DND-41 (cell line): ENCODE measurements at regions not wholly inside any gene's neighbourhood (a gene's known extent, or its start where the extent isn't known, plus 50 kb on each side); places are given as distances from the start of the nearest gene placed in this dataset.

ENCODE experiments used
- ATAC-seq: fragments of 200-7000 bp; cut with Tn5 transposase; 3 replicates; pipeline ENCODE4 v1.9.1; 2021; ENCODE audit warnings: low read depth; ENCODE audit not compliant: insufficient read depth
- DNase-seq: peaks from one replicate; pipeline ENCODE4 v3.0.0-alpha.2; 2020
- H2AFZ ChIP-seq: 2 replicates; pipeline ENCODE4 v1.6.0; 2012; ENCODE audit warnings: low read depth, low read length
- H3K27ac ChIP-seq: 2 replicates; pipeline ENCODE4 v1.5.1; 2012; ENCODE audit warnings: low read length, inconsistent platforms
- H3K27me3 ChIP-seq: fragments of 200-600 bp; sonication (generic); 2 replicates; pipeline ENCODE4 v1.6.0; 2012; ENCODE audit warnings: low read length, mild to moderate bottlenecking, inconsistent platforms; ENCODE audit not compliant: insufficient read depth, poor library complexity
- H3K36me3 ChIP-seq: 2 replicates; pipeline ENCODE4 v1.5.1; 2012; ENCODE audit warnings: low read length, inconsistent platforms; ENCODE audit not compliant: insufficient read depth
- H3K4me1 ChIP-seq: 2 replicates; pipeline ENCODE4 v1.5.1; 2012; ENCODE audit warnings: mild to moderate bottlenecking, low read length; ENCODE audit not compliant: insufficient read depth
- H3K4me2 ChIP-seq: 2 replicates; pipeline ENCODE4 v1.6.0; 2012; ENCODE audit warnings: mild to moderate bottlenecking, moderate library complexity, low read length, inconsistent platforms; ENCODE audit not compliant: insufficient read depth
- H3K4me3 ChIP-seq, 2 experiments: fragments of 200-600 bp in 1 of 2; shearing (Covaris generic) in 1 of 2; 2 replicates each; pipeline ENCODE4 v1.5.1; 2012 to 2016; ENCODE audit warnings: inconsistent platforms in 2 of 2, low read length in 2 of 2, mild to moderate bottlenecking in 2 of 2, low read depth in 1 of 2, moderate library complexity in 1 of 2
- H3K79me2 ChIP-seq: 2 replicates; pipeline ENCODE4 v1.6.0; 2012; ENCODE audit warnings: low read length, inconsistent platforms; ENCODE audit not compliant: insufficient read depth
- H3K9ac ChIP-seq: 2 replicates; pipeline ENCODE4 v1.6.0; 2012; ENCODE audit warnings: low read depth, mild to moderate bottlenecking, inconsistent platforms, low read length, moderate library complexity
- H3K9me3 ChIP-seq: 2 replicates; pipeline ENCODE4 v1.5.1; 2012; ENCODE audit warnings: low read length, moderate library complexity, mild to moderate bottlenecking, inconsistent platforms; ENCODE audit not compliant: insufficient read depth, severe bottlenecking
- H4K20me1 ChIP-seq: 2 replicates; pipeline ENCODE4 v1.6.0; 2012; ENCODE audit warnings: low read length; ENCODE audit not compliant: insufficient read depth
- EZH2 ChIP-seq: IDR thresholded peaks from 3 replicates; pipeline ENCODE4 v1.6.1; 2012; ENCODE audit warnings: borderline replicate concordance, low read depth, mild to moderate bottlenecking, moderate library complexity, low read length, inconsistent platforms; ENCODE audit not compliant: severe bottlenecking
- TF ChIP-seq, protein P1 (sequence below): IDR thresholded peaks from 2 replicates; pipeline ENCODE4 v1.5.1; 2012; ENCODE audit warnings: borderline replicate concordance, low read length, moderate library complexity, mild to moderate bottlenecking; ENCODE audit not compliant: poor library complexity, severe bottlenecking; ENCODE audit errors: extremely low read depth

DNA sequence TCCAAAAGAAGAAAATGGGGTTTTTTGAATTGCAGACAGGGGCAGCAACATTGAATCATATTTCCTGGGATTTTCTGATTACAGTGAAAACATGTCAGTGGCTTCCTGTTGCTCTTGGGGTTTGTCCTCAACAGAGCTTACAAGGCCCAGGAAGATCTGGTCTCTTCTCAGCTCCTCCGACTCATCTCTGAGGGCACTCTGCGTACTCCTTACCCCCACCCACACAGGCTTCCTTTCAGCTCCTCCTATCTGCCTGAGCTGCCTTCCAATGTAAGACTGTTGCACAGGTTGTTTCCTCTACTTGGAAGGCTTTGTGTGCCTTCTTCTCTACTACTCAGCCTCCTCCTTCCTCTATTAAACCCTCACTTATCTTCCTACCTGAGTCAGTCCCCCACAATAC, 245.1 kb upstream of the MEF2C start:
- ATAC-seq (no peak), DNase-seq (no peak)
- no peaks in the 10 kb centered on the region for H3K36me3 ChIP-seq
- no peak overlapping the region for H3K4me3 ChIP-seq
- no peak overlapping the region for H3K9ac ChIP-seq
- H4K20me1 ChIP-seq, result no peaks in the 10 kb centered on the region
- H2AFZ ChIP-seq, result no peak overlapping the region
- H3K9me3 ChIP-seq, result no peaks in the 10 kb centered on the region
- no peaks in the 10 kb centered on the region for H3K4me1 ChIP-seq
- H3K27me3 ChIP-seq, result no peaks in the 10 kb centered on the region
- H3K27ac ChIP-seq, result no peak overlapping the region
- H3K79me2 ChIP-seq, result no peaks in the 10 kb centered on the region
- no peak overlapping the region for H3K4me2 ChIP-seq
- no peak for TF ChIP-seq EZH2
- TF ChIP-seq, protein P1, sequence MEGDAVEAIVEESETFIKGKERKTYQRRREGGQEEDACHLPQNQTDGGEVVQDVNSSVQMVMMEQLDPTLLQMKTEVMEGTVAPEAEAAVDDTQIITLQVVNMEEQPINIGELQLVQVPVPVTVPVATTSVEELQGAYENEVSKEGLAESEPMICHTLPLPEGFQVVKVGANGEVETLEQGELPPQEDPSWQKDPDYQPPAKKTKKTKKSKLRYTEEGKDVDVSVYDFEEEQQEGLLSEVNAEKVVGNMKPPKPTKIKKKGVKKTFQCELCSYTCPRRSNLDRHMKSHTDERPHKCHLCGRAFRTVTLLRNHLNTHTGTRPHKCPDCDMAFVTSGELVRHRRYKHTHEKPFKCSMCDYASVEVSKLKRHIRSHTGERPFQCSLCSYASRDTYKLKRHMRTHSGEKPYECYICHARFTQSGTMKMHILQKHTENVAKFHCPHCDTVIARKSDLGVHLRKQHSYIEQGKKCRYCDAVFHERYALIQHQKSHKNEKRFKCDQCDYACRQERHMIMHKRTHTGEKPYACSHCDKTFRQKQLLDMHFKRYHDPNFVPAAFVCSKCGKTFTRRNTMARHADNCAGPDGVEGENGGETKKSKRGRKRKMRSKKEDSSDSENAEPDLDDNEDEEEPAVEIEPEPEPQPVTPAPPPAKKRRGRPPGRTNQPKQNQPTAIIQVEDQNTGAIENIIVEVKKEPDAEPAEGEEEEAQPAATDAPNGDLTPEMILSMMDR, result no peak

- no peaks in the 10 kb centered on the region for H3K4me1 ChIP-seq
- H3K36me3 ChIP-seq, result no peaks in the 10 kb centered on the region
- no peak overlapping the region for H3K9ac ChIP-seq
- H3K4me3 ChIP-seq, result no peak overlapping the region
- H3K9me3 ChIP-seq, result no peaks in the 10 kb centered on the region
- H3K4me2 ChIP-seq, result no peak overlapping the region
- ATAC-seq (no peak), DNase-seq (no peak)
- no peaks in the 10 kb centered on the region for H3K79me2 ChIP-seq
- H3K27ac ChIP-seq, result no peak overlapping the region
- no peaks in the 10 kb centered on the region for H4K20me1 ChIP-seq
- H2AFZ ChIP-seq, result no peak overlapping the region
- H3K27me3 ChIP-seq, result no peaks in the 10 kb centered on the region
- TF ChIP-seq EZH2, result no peak
- TF ChIP-seq, protein P1, result no peak
These were observed 244.2 kb upstream of the MEF2C start for GRCh38 chr5:89127191-89127590.

- Histone ChIP-seq H3K4me3 (no peak overlapping the region), H3K9ac (no peak overlapping the region), H3K79me2 (no peaks in the 10 kb centered on the region), H4K20me1 (no peaks in the 10 kb centered on the region), H3K36me3 (no peaks in the 10 kb centered on the region), H3K4me2 (no peak overlapping the region), H2AFZ (no peak overlapping the region), H3K9me3 (no peaks in the 10 kb centered on the region), H3K27me3 (no peaks in the 10 kb centered on the region), H3K27ac (no peak overlapping the region), H3K4me1 (no peaks in the 10 kb centered on the region)
- DNase-seq (no peak), ATAC-seq (no peak)
- TF ChIP-seq, protein P1, result no peak
- no peak for TF ChIP-seq EZH2
These were observed 242.4 kb upstream of the MEF2C start for GRCh38 chr5:89125372-89125771.

- TF ChIP-seq, protein P1, result no peak
- TF ChIP-seq EZH2, result no peak
- Histone ChIP-seq H3K9me3 (no peaks in the 10 kb centered on the region), H3K79me2 (no peaks in the 10 kb centered on the region), H2AFZ (no peak overlapping the region), H3K4me3 (no peak overlapping the region), H4K20me1 (no peaks in the 10 kb centered on the region), H3K27ac (no peak overlapping the region), H3K4me2 (no peak overlapping the region), H3K4me1 (no peaks in the 10 kb centered on the region), H3K9ac (no peak overlapping the region), H3K27me3 (no peaks in the 10 kb centered on the region), H3K36me3 (no peaks in the 10 kb centered on the region)
- no peak for DNase-seq
- no peak for ATAC-seq
These were observed 240.6 kb upstream of the MEF2C start for GRCh38 chr5:89123581-89123980.
